ENCODE measurements at regions not wholly inside any gene's neighbourhood (a gene's known extent, or its start where the extent isn't known, plus 50 kb on each side); places are given as distances from the start of the nearest gene placed in this dataset.
A peak's percentile ranks its signal among the peaks of the same experiment; 100 is the strongest.

- Histone ChIP-seq H3K9me3 (ENCODE audit: control insufficient read depth, low read depth, low read length) (peaks cover 12% of the 10 kb centered on the region), H3K79me1 (ENCODE audit: insufficient read depth, low read depth, low read length, poor library complexity, severe bottlenecking) (no peaks in the 10 kb centered on the region), H3K4me1 (ENCODE audit: insufficient read depth, low read length) (peaks cover 4% of the 10 kb centered on the region; the same call in 1 of the 2 replicates), H3T11ph (ENCODE audit: low read length) (no peak overlapping the region), H4K8ac (replicated peaks; ENCODE audit: insufficient read length, low read depth, low read length) (no peak overlapping the region), H4K5ac (ENCODE audit: insufficient read length, low read depth, low read length) (no peak overlapping the region), H2BK20ac (ENCODE audit: low read depth, low read length, poor library complexity, severe bottlenecking) (no peak overlapping the region), H2BK15ac (ENCODE audit: low read depth, low read length) (no peak overlapping the region), H3K4ac (ENCODE audit: low read depth, low read length) (no peak overlapping the region), H4K20me1 (ENCODE audit: control insufficient read depth, insufficient read depth, insufficient read length) (no peaks in the 10 kb centered on the region), H2BK12ac (ENCODE audit: insufficient read length, low read depth, low read length) (no peak overlapping the region), H2BK5ac (ENCODE audit: insufficient read length, low read length) (no peak overlapping the region), H4K91ac (ENCODE audit: insufficient read length, low read depth, low read length) (no peak overlapping the region), H3K9ac (ENCODE audit: extremely low read depth, insufficient read length, low read length) (no peak overlapping the region), H2AK5ac (ENCODE audit: insufficient read length, low read length) (no peak overlapping the region), H3K14ac (ENCODE audit: insufficient read depth, low read length) (no peak overlapping the region), H3K27me3 (ENCODE audit: insufficient read depth, low read length) (no peaks in the 10 kb centered on the region), H3K79me2 (ENCODE audit: insufficient read depth, low read length) (no peaks in the 10 kb centered on the region), H3K23ac (ENCODE audit: insufficient read length, low read depth, low read length) (no peak overlapping the region), H3K27ac (ENCODE audit: insufficient read length, low read depth, low read length) (no peak overlapping the region), H3K4me2 (ENCODE audit: insufficient read depth, insufficient read length, low read length) (no peak overlapping the region), H2AFZ (ENCODE audit: low read length) (no peak overlapping the region), H3K18ac (ENCODE audit: insufficient read length, low read depth, low read length) (no peak overlapping the region), H3K56ac (ENCODE audit: insufficient read length, low read depth, low read length) (no peak overlapping the region), H3K23me2 (ENCODE audit: insufficient read length, low read depth, low read length, poor library complexity, severe bottlenecking) (no peaks in the 10 kb centered on the region), H2BK120ac (ENCODE audit: low read depth, low read length, poor library complexity, severe bottlenecking) (no peak overlapping the region)
- H3K27ac Mint-ChIP-seq = peak overlapping the region; percentile 11 to 94 (median 74); a peak in 5 of 7 replicates
- peaks cover 19 to 38% (median 27%) of the 10 kb centered on the region in 3 experiments for H3K36me3 Mint-ChIP-seq (ENCODE audit: insufficient read depth in 1 of 3, low read depth in 3 of 3)
- no peak for TF ChIP-seq CTCF (conservative IDR thresholded peaks at IDR 0.05)
- no CpG with 5 or more reads among the region's 5 CpGs for WGBS (ENCODE audit: extremely low coverage, insufficient read length, low lambda C conversion rate)
- peak; percentile 40 for DNase-seq
- peaks cover 3% of the 10 kb centered on the region for H3K27me3 Mint-ChIP-seq (ENCODE audit: low read depth)
- H3K9me3 Mint-ChIP-seq = peaks cover 36 to 45% of the 10 kb centered on the region in 2 experiments
- H3K4me1 Mint-ChIP-seq = peaks cover 19 to 21% of the 10 kb centered on the region in 2 experiments
- H3K4me3 Mint-ChIP-seq = no peak overlapping the region
Observed at GRCh38 chr10:33095867-33096815, 138.1 kb upstream of the ITGB1 start.

Measured in H9 (cell line).